ENCODE measurements at regions not wholly inside any gene's neighbourhood (a gene's known extent, or its start where the extent isn't known, plus 50 kb on each side); places are given as distances from the start of the nearest gene placed in this dataset.

GRCh38 chr3:186487819-186488218, 56.4 kb downstream of the CRYGS start:
- TF ChIP-seq SPI1 (IDR thresholded peaks at IDR 0.05; ENCODE audit: borderline replicate concordance, low read depth): no peak
- TF ChIP-seq POLR2AphosphoS5 (IDR thresholded peaks at IDR 0.05; ENCODE audit: low read depth): no peak
- no peak for TF ChIP-seq GABPA (IDR thresholded peaks at IDR 0.05; ENCODE audit: low read depth)
- TF ChIP-seq REST (IDR thresholded peaks at IDR 0.05; ENCODE audit: insufficient replicate concordance, low read depth): no peak
- TF ChIP-seq, protein P1, sequence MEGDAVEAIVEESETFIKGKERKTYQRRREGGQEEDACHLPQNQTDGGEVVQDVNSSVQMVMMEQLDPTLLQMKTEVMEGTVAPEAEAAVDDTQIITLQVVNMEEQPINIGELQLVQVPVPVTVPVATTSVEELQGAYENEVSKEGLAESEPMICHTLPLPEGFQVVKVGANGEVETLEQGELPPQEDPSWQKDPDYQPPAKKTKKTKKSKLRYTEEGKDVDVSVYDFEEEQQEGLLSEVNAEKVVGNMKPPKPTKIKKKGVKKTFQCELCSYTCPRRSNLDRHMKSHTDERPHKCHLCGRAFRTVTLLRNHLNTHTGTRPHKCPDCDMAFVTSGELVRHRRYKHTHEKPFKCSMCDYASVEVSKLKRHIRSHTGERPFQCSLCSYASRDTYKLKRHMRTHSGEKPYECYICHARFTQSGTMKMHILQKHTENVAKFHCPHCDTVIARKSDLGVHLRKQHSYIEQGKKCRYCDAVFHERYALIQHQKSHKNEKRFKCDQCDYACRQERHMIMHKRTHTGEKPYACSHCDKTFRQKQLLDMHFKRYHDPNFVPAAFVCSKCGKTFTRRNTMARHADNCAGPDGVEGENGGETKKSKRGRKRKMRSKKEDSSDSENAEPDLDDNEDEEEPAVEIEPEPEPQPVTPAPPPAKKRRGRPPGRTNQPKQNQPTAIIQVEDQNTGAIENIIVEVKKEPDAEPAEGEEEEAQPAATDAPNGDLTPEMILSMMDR (IDR thresholded peaks at IDR 0.05; ENCODE audit: insufficient read depth, low read length): no peak
- no peak overlapping the region for H3K4me3 ChIP-seq (replicated peaks; ENCODE audit: insufficient read depth, low read length)
- H3K27me3 ChIP-seq (ENCODE audit: insufficient read depth, poor library complexity, severe bottlenecking): no peaks in the 10 kb centered on the region
- DNase-seq (ENCODE audit: low read depth in 1 of 2, low spot score in 1 of 2): no peak
- H3K27ac ChIP-seq (replicated peaks): no peak overlapping the region

DNA sequence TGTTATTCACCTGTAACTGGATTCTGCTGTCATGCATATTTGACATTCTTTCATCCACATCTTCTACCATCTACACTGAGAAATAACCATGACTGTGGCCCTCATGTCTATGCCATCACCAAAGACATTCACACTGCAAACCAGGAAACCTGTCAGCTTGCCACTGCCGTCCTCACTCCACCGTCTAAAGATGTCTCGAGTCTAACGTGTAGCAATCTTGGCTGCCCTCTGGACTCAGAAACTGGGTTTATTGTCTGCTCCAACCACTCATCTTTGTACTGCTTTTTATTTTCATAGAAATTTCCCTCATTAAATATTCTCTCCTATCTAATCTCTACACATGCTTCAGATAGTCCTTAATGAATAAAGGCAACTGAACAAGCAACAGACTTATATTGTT, 57.1 kb downstream of the CRYGS start:
- TF ChIP-seq GABPA (IDR thresholded peaks at IDR 0.05; ENCODE audit: low read depth) (no peak), SPI1 (IDR thresholded peaks at IDR 0.05; ENCODE audit: borderline replicate concordance, low read depth) (no peak), POLR2AphosphoS5 (IDR thresholded peaks at IDR 0.05; ENCODE audit: low read depth) (no peak), REST (IDR thresholded peaks at IDR 0.05; ENCODE audit: insufficient replicate concordance, low read depth) (no peak)
- TF ChIP-seq, protein P1 (IDR thresholded peaks at IDR 0.05; ENCODE audit: insufficient read depth, low read length): no peak
- H3K27ac ChIP-seq (replicated peaks): no peak overlapping the region
- H3K4me3 ChIP-seq (replicated peaks; ENCODE audit: insufficient read depth, low read length): no peak overlapping the region
- no peaks in the 10 kb centered on the region for H3K27me3 ChIP-seq (ENCODE audit: insufficient read depth, poor library complexity, severe bottlenecking)
- DNase-seq (ENCODE audit: low read depth in 1 of 2, low spot score in 1 of 2): no peak

GRCh38 chr3:186483611-186484340, 60.4 kb downstream of the CRYGS start:
- Histone ChIP-seq H3K4me3 (replicated peaks; ENCODE audit: insufficient read depth, low read length) (no peak overlapping the region), H3K27ac (replicated peaks) (no peak overlapping the region), H3K27me3 (ENCODE audit: insufficient read depth, poor library complexity, severe bottlenecking) (no peaks in the 10 kb centered on the region)
- TF ChIP-seq REST (IDR thresholded peaks at IDR 0.05; ENCODE audit: insufficient replicate concordance, low read depth) (no peak), GABPA (IDR thresholded peaks at IDR 0.05; ENCODE audit: low read depth) (no peak), POLR2AphosphoS5 (IDR thresholded peaks at IDR 0.05; ENCODE audit: low read depth) (no peak), SPI1 (IDR thresholded peaks at IDR 0.05; ENCODE audit: borderline replicate concordance, low read depth) (no peak)
- TF ChIP-seq, protein P1 (IDR thresholded peaks at IDR 0.05; ENCODE audit: insufficient read depth, low read length): no peak
- DNase-seq (ENCODE audit: low read depth in 1 of 2, low spot score in 1 of 2): no peak

All from HL-60 (cell line).